ENCODE measurements at regions not wholly inside any gene's neighbourhood (a gene's known extent, or its start where the extent isn't known, plus 50 kb on each side); places are given as distances from the start of the nearest gene placed in this dataset.

- Histone ChIP-seq H3K27ac (ENCODE audit: low read depth in 1 of 2, low read length in 2 of 2) (no peak overlapping the region), H3K9ac (ENCODE audit: low read depth in 1 of 2, low read length in 2 of 2) (no peak overlapping the region), H3K9me3 (ENCODE audit: control insufficient read depth in 4 of 4, low read length in 3 of 4) (no peaks in the 10 kb centered on the region), H3K27me3 (ENCODE audit: control insufficient read depth in 4 of 4, insufficient read depth in 4 of 4, low read length in 3 of 4) (no peaks in the 10 kb centered on the region), H3K4me3 (ENCODE audit: low read depth in 1 of 3, low read length in 3 of 3) (no peak overlapping the region), H3K4me1 (ENCODE audit: control insufficient read depth in 4 of 4, insufficient read depth in 4 of 4, low read length in 3 of 4) (peaks cover 0 to 6% (median 0%) of the 10 kb centered on the region in 4 donors), H3K36me3 (ENCODE audit: control insufficient read depth in 4 of 4, insufficient read depth in 3 of 4, low read depth in 1 of 4, low read length in 3 of 4) (no peaks in the 10 kb centered on the region)
- DNase-seq (ENCODE audit: low spot score) = no peak
- WGBS = 80% methylated on average over 2 of the region's 2 CpGs
- no peak for TF ChIP-seq HNF4A (conservative IDR thresholded peaks at IDR 0.05)
- no peak for TF ChIP-seq NR2F2 (IDR thresholded peaks at IDR 0.05)
- TF ChIP-seq SP1 (IDR thresholded peaks at IDR 0.05) = no peak
- no peak for TF ChIP-seq ZBTB33 (IDR thresholded peaks at IDR 0.05)
- TF ChIP-seq REST (IDR thresholded peaks at IDR 0.05) = no peak
- TF ChIP-seq YY1 (IDR thresholded peaks at IDR 0.05) = no peak
- no peak for TF ChIP-seq CTCF (IDR thresholded peaks at IDR 0.05; ENCODE audit: low read depth, low read length, missing input control)
- TF ChIP-seq TAF1 (conservative IDR thresholded peaks at IDR 0.05) = no peak
- TF ChIP-seq RXRA (IDR thresholded peaks at IDR 0.05) = no peak
- TF ChIP-seq RAD21 (IDR thresholded peaks at IDR 0.05) = no peak
- no peak for TF ChIP-seq JUND (IDR thresholded peaks at IDR 0.05)
- TF ChIP-seq FOXA2 (IDR thresholded peaks at IDR 0.05) = no peak
- TF ChIP-seq FOXA1 (IDR thresholded peaks at IDR 0.05) = no peak
- TF ChIP-seq HNF4G (IDR thresholded peaks at IDR 0.05) = no peak
- no peak for TF ChIP-seq EGR1 (IDR thresholded peaks at IDR 0.05; ENCODE audit: low read depth in 2 of 2)
- no peak for TF ChIP-seq GABPA (IDR thresholded peaks at IDR 0.05 in 1 of 2, conservative IDR thresholded peaks at IDR 0.05 in 1 of 2)
- no peak for TF ChIP-seq ATF3 (IDR thresholded peaks at IDR 0.05)
- no peak for TF ChIP-seq MAX (IDR thresholded peaks at IDR 0.05)
Measured at GRCh38 chr2:207399301-207399700, 130.5 kb upstream of the CREB1 start.

All from liver (tissue), 8 donors.